SK-N-SH treated with all-trans-retinoic acid at 6 μM for 48 hours (cell line): ENCODE measurements at regions not wholly inside any gene's neighbourhood (a gene's known extent, or its start where the extent isn't known, plus 50 kb on each side); places are given as distances from the start of the nearest gene placed in this dataset.

ENCODE experiments used
- ARNTL ChIP-seq: fragments of 450-650 bp; formaldehyde crosslinking; IDR thresholded peaks from 2 replicates; pipeline ENCODE4 v1.5.0; 2020; ENCODE audit warnings: low read depth, mild to moderate bottlenecking, moderate library complexity, borderline replicate concordance
- CREB5 ChIP-seq: fragments of 250-450 bp; sonication (Bioruptor Pico); IDR thresholded peaks from 2 replicates; pipeline ENCODE4 v1.5.1; 2020; ENCODE audit warnings: low read depth, mild to moderate bottlenecking, moderate library complexity
- CSDC2 ChIP-seq: fragments of 250-450 bp; sonication (Bioruptor Pico); IDR thresholded peaks from 2 replicates; pipeline ENCODE4 v1.5.0; 2020; ENCODE audit warnings: mild to moderate bottlenecking, moderate library complexity
- ESRRG ChIP-seq: fragments of 250-450 bp; sonication (Bioruptor Pico); IDR thresholded peaks from 2 replicates; pipeline ENCODE4 v1.6.1; 2021; ENCODE audit warnings: mild to moderate bottlenecking
- ISL1 ChIP-seq: fragments of 250-450 bp; sonication (Bioruptor Pico); IDR thresholded peaks from 2 replicates; pipeline ENCODE4 v2.1.2; 2022; ENCODE audit warnings: mild to moderate bottlenecking, moderate library complexity
- PATZ1 ChIP-seq: fragments of 250-450 bp; sonication (Bioruptor Pico); IDR thresholded peaks from 2 replicates; pipeline ENCODE4 v1.8.0; 2020; ENCODE audit warnings: mild to moderate bottlenecking, moderate library complexity, borderline replicate concordance
- RARB ChIP-seq: fragments of 250-450 bp; sonication (Bioruptor Pico); IDR thresholded peaks from 2 replicates; pipeline ENCODE4 v1.8.0; 2021; ENCODE audit warnings: mild to moderate bottlenecking, moderate library complexity
- SNAI2 ChIP-seq: fragments of 250-450 bp; sonication (Bioruptor Pico); IDR thresholded peaks from 2 replicates; pipeline ENCODE4 v1.5.0; 2020; ENCODE audit warnings: mild to moderate bottlenecking, moderate library complexity
- TCF4 ChIP-seq: fragments of 250-450 bp; sonication (Bioruptor Pico); IDR thresholded peaks from 2 replicates; pipeline ENCODE4 v1.8.0; 2021; ENCODE audit warnings: mild to moderate bottlenecking, moderate library complexity, borderline replicate concordance
- TOX ChIP-seq: fragments of 250-450 bp; sonication (Bioruptor Pico); IDR thresholded peaks from 2 replicates; pipeline ENCODE4 v1.8.0; 2021; ENCODE audit warnings: mild to moderate bottlenecking, moderate library complexity, borderline replicate concordance
- TSHZ2 ChIP-seq: fragments of 250-450 bp; sonication (Bioruptor Pico); IDR thresholded peaks from 2 replicates; pipeline ENCODE4 v1.5.0; 2020; ENCODE audit warnings: mild to moderate bottlenecking, moderate library complexity
- ZFP3 ChIP-seq: fragments of 250-450 bp; sonication (Bioruptor Pico); IDR thresholded peaks from 2 replicates; pipeline ENCODE4 v1.5.0; 2020; ENCODE audit warnings: mild to moderate bottlenecking, moderate library complexity
- ZFP30 ChIP-seq: fragments of 450-650 bp; formaldehyde crosslinking; IDR thresholded peaks from 2 replicates; pipeline ENCODE4 v1.5.0; 2022; ENCODE audit warnings: mild to moderate bottlenecking, moderate library complexity
- ZNF8 ChIP-seq: fragments of 450-650 bp; formaldehyde crosslinking; IDR thresholded peaks from 2 replicates; pipeline ENCODE4 v1.5.0; 2020; ENCODE audit warnings: mild to moderate bottlenecking, moderate library complexity

- TF ChIP-seq TCF4 (CRISPR knock-in tag) (no peak), ISL1 (CRISPR knock-in tag) (no peak), ZFP3 (no peak), PATZ1 (CRISPR knock-in tag) (no peak), SNAI2 (CRISPR knock-in tag) (no peak), RARB (no peak), TOX (CRISPR knock-in tag) (no peak), ESRRG (CRISPR knock-in tag) (no peak), CREB5 (CRISPR knock-in tag) (no peak), ZNF8 (CRISPR knock-in tag) (no peak), ARNTL (CRISPR knock-in tag) (no peak), TSHZ2 (CRISPR knock-in tag) (no peak), CSDC2 (CRISPR knock-in tag) (no peak), ZFP30 (CRISPR knock-in tag) (no peak)
Measured at GRCh38 chr20:22699396-22699795, 115.0 kb upstream of the FOXA2 start.
